ENCODE measurements at regions not wholly inside any gene's neighbourhood (a gene's known extent, or its start where the extent isn't known, plus 50 kb on each side); places are given as distances from the start of the nearest gene placed in this dataset.
A peak's percentile ranks its signal among the peaks of the same experiment; 100 is the strongest.

- TF ChIP-seq EZH2phosphoT487 (IDR thresholded peaks at IDR 0.05; ENCODE audit: low read depth, severe bottlenecking, unreplicated experiment) (no peak), EZH2 (IDR thresholded peaks at IDR 0.05; ENCODE audit: borderline replicate concordance) (no peak), CTCF (IDR thresholded peaks at IDR 0.05; ENCODE audit: poor library complexity) (no peak)
- Histone ChIP-seq H3K27ac (no peak overlapping the region), H3K9me3 (ENCODE audit: low read depth) (no peaks in the 10 kb centered on the region), H3K4me3 (no peak overlapping the region), H3K9me2 (replicated peaks; ENCODE audit: insufficient read depth) (no peaks in the 10 kb centered on the region), H3K4me1 (ENCODE audit: insufficient read depth) (no peaks in the 10 kb centered on the region), H3K36me3 (replicated peaks; ENCODE audit: insufficient read depth, low read depth) (no peaks in the 10 kb centered on the region), H2AFZ (no peak overlapping the region), H3K4me2 (no peak overlapping the region), H3K27me3 (no peaks in the 10 kb centered on the region), H3K79me2 (no peaks in the 10 kb centered on the region), H4K20me1 (ENCODE audit: insufficient read depth, poor library complexity, severe bottlenecking) (no peaks in the 10 kb centered on the region)
- peak; percentile 16 for DNase-seq (ENCODE audit: low spot score)
- WGBS (ENCODE audit: low lambda C conversion rate, missing lambda C conversion rate) = 50% methylated on average over 1 of the region's 1 CpG
These were observed 222.8 kb downstream of the TRAM1L1 start for GRCh38 chr4:116862592-116862991.

GRCh38 chr4:116860891-116861290 is 224.5 kb downstream of the TRAM1L1 start:
- no peaks in the 10 kb centered on the region for H3K27me3 ChIP-seq
- no peak overlapping the region for H3K27ac ChIP-seq
- H3K9me3 ChIP-seq (ENCODE audit: low read depth) = no peaks in the 10 kb centered on the region
- H3K9me2 ChIP-seq (replicated peaks; ENCODE audit: insufficient read depth) = no peaks in the 10 kb centered on the region
- H4K20me1 ChIP-seq (ENCODE audit: insufficient read depth, poor library complexity, severe bottlenecking) = no peaks in the 10 kb centered on the region
- no peak overlapping the region for H2AFZ ChIP-seq
- H3K36me3 ChIP-seq (replicated peaks; ENCODE audit: insufficient read depth, low read depth) = no peaks in the 10 kb centered on the region
- H3K79me2 ChIP-seq = no peaks in the 10 kb centered on the region
- H3K4me3 ChIP-seq = no peak overlapping the region
- DNase-seq (ENCODE audit: low spot score) = no peak
- TF ChIP-seq EZH2 (IDR thresholded peaks at IDR 0.05; ENCODE audit: borderline replicate concordance) = no peak
- TF ChIP-seq CTCF (IDR thresholded peaks at IDR 0.05; ENCODE audit: poor library complexity) = no peak
- no peak for TF ChIP-seq EZH2phosphoT487 (IDR thresholded peaks at IDR 0.05; ENCODE audit: low read depth, severe bottlenecking, unreplicated experiment)
- WGBS (ENCODE audit: low lambda C conversion rate, missing lambda C conversion rate) = 90% methylated on average over 1 of the region's 1 CpG
- H3K4me2 ChIP-seq = no peak overlapping the region
- H3K4me1 ChIP-seq (ENCODE audit: insufficient read depth) = no peaks in the 10 kb centered on the region

- Histone ChIP-seq H3K9me2 (replicated peaks; ENCODE audit: insufficient read depth) (no peaks in the 10 kb centered on the region), H3K4me1 (ENCODE audit: insufficient read depth) (no peaks in the 10 kb centered on the region), H4K20me1 (ENCODE audit: insufficient read depth, poor library complexity, severe bottlenecking) (no peaks in the 10 kb centered on the region), H3K4me2 (no peak overlapping the region), H3K4me3 (no peak overlapping the region), H3K9me3 (ENCODE audit: low read depth) (no peaks in the 10 kb centered on the region), H3K27ac (no peak overlapping the region), H3K27me3 (no peaks in the 10 kb centered on the region), H3K79me2 (no peaks in the 10 kb centered on the region), H3K36me3 (replicated peaks; ENCODE audit: insufficient read depth, low read depth) (no peaks in the 10 kb centered on the region), H2AFZ (no peak overlapping the region)
- DNase-seq (ENCODE audit: low spot score) = no peak
- TF ChIP-seq CTCF (IDR thresholded peaks at IDR 0.05; ENCODE audit: poor library complexity) (peak; percentile 16), EZH2phosphoT487 (IDR thresholded peaks at IDR 0.05; ENCODE audit: low read depth, severe bottlenecking, unreplicated experiment) (no peak)
These were observed 235.8 kb downstream of the TRAM1L1 start for GRCh38 chr4:116849620-116850019.

- Histone ChIP-seq H3K9me3 (ENCODE audit: low read depth) (no peaks in the 10 kb centered on the region), H3K27me3 (no peaks in the 10 kb centered on the region), H3K4me3 (no peak overlapping the region), H3K79me2 (no peaks in the 10 kb centered on the region), H3K9me2 (replicated peaks; ENCODE audit: insufficient read depth) (no peaks in the 10 kb centered on the region), H3K36me3 (replicated peaks; ENCODE audit: insufficient read depth, low read depth) (no peaks in the 10 kb centered on the region), H3K27ac (no peak overlapping the region), H2AFZ (no peak overlapping the region), H3K4me2 (no peak overlapping the region), H3K4me1 (ENCODE audit: insufficient read depth) (no peaks in the 10 kb centered on the region), H4K20me1 (ENCODE audit: insufficient read depth, poor library complexity, severe bottlenecking) (no peaks in the 10 kb centered on the region)
- DNase-seq (ENCODE audit: low spot score) = no peak
- TF ChIP-seq CTCF (IDR thresholded peaks at IDR 0.05; ENCODE audit: poor library complexity) (no peak), EZH2 (IDR thresholded peaks at IDR 0.05; ENCODE audit: borderline replicate concordance) (no peak), EZH2phosphoT487 (IDR thresholded peaks at IDR 0.05; ENCODE audit: low read depth, severe bottlenecking, unreplicated experiment) (no peak)
- 75% methylated on average over 2 of the region's 2 CpGs for WGBS (ENCODE audit: low lambda C conversion rate, missing lambda C conversion rate)
These were observed 237.8 kb downstream of the TRAM1L1 start for GRCh38 chr4:116847616-116848015.

Measured in hepatocyte (in vitro differentiated cells).